ENCODE measurements at regions not wholly inside any gene's neighbourhood (a gene's known extent, or its start where the extent isn't known, plus 50 kb on each side); places are given as distances from the start of the nearest gene placed in this dataset.

GRCh38 chr9:26527931-26528330, 364.7 kb downstream of the CAAP1 start:
- H2AFZ ChIP-seq (ENCODE audit: low read length), result no peak overlapping the region
- no peaks in the 10 kb centered on the region for H3K27me3 ChIP-seq (ENCODE audit: insufficient read depth, low read length, poor library complexity, severe bottlenecking)
- H3K9ac ChIP-seq (ENCODE audit: low read depth, low read length, poor library complexity, severe bottlenecking), result no peak overlapping the region
- no peaks in the 10 kb centered on the region for H3K79me2 ChIP-seq (ENCODE audit: insufficient read depth, low read length)
- H3K9me3 ChIP-seq (ENCODE audit: insufficient read depth, low read depth, low read length), result no peaks in the 10 kb centered on the region
- H3K4me3 ChIP-seq (ENCODE audit: low read length, poor library complexity, severe bottlenecking), result no peak overlapping the region
- no peak overlapping the region for H3K4me2 ChIP-seq (ENCODE audit: low read depth, low read length, poor library complexity, severe bottlenecking)
- H4K20me1 ChIP-seq (ENCODE audit: insufficient read depth, low read length, poor library complexity, severe bottlenecking), result no peaks in the 10 kb centered on the region
- no peak for TF ChIP-seq EZH2phosphoT487 (IDR thresholded peaks at IDR 0.05; ENCODE audit: borderline replicate concordance)
- no peak for TF ChIP-seq CTCF (conservative IDR thresholded peaks at IDR 0.05; ENCODE audit: low read length)
- H3K36me3 ChIP-seq (ENCODE audit: insufficient read depth, low read length), result no peaks in the 10 kb centered on the region
- H3K9me2 ChIP-seq (replicated peaks; ENCODE audit: low read depth, low read length), result 0 out of 2 replicates have a peak, but pooled peaks cover 3% of the 10 kb centered on the region
- H3K4me1 ChIP-seq (ENCODE audit: insufficient read depth, low read length, poor library complexity, severe bottlenecking), result no peaks in the 10 kb centered on the region
- H3F3A ChIP-seq (ENCODE audit: low read depth), result no peaks in the 10 kb centered on the region

- no peaks in the 10 kb centered on the region for H3K36me3 ChIP-seq (ENCODE audit: insufficient read depth, low read length)
- no peaks in the 10 kb centered on the region for H3K79me2 ChIP-seq (ENCODE audit: insufficient read depth, low read length)
- H2AFZ ChIP-seq (ENCODE audit: low read length), result no peak overlapping the region
- H3K9me2 ChIP-seq (replicated peaks; ENCODE audit: low read depth, low read length), result 0 out of 2 replicates have a peak, but pooled peaks cover 3% of the 10 kb centered on the region
- H3K4me1 ChIP-seq (ENCODE audit: insufficient read depth, low read length, poor library complexity, severe bottlenecking), result no peaks in the 10 kb centered on the region
- H3K4me2 ChIP-seq (ENCODE audit: low read depth, low read length, poor library complexity, severe bottlenecking), result no peak overlapping the region
- no peaks in the 10 kb centered on the region for H3K9me3 ChIP-seq (ENCODE audit: insufficient read depth, low read depth, low read length)
- TF ChIP-seq EZH2phosphoT487 (IDR thresholded peaks at IDR 0.05; ENCODE audit: borderline replicate concordance), result no peak
- no peak for TF ChIP-seq CTCF (conservative IDR thresholded peaks at IDR 0.05; ENCODE audit: low read length)
- H3F3A ChIP-seq (ENCODE audit: low read depth), result no peaks in the 10 kb centered on the region
- no peaks in the 10 kb centered on the region for H3K27me3 ChIP-seq (ENCODE audit: insufficient read depth, low read length, poor library complexity, severe bottlenecking)
- no peak overlapping the region for H3K9ac ChIP-seq (ENCODE audit: low read depth, low read length, poor library complexity, severe bottlenecking)
- no peak overlapping the region for H3K4me3 ChIP-seq (ENCODE audit: low read length, poor library complexity, severe bottlenecking)
- no peaks in the 10 kb centered on the region for H4K20me1 ChIP-seq (ENCODE audit: insufficient read depth, low read length, poor library complexity, severe bottlenecking)
These were observed 368.3 kb downstream of the CAAP1 start for GRCh38 chr9:26524267-26524666.

GRCh38 chr9:26523577-26523976, 369.0 kb downstream of the CAAP1 start:
- H4K20me1 ChIP-seq (ENCODE audit: insufficient read depth, low read length, poor library complexity, severe bottlenecking), result no peaks in the 10 kb centered on the region
- TF ChIP-seq CTCF (conservative IDR thresholded peaks at IDR 0.05; ENCODE audit: low read length), result no peak
- no peak for TF ChIP-seq EZH2phosphoT487 (IDR thresholded peaks at IDR 0.05; ENCODE audit: borderline replicate concordance)
- H2AFZ ChIP-seq (ENCODE audit: low read length), result no peak overlapping the region
- H3K4me3 ChIP-seq (ENCODE audit: low read length, poor library complexity, severe bottlenecking), result no peak overlapping the region
- no peak overlapping the region for H3K4me2 ChIP-seq (ENCODE audit: low read depth, low read length, poor library complexity, severe bottlenecking)
- H3K9me2 ChIP-seq (replicated peaks; ENCODE audit: low read depth, low read length), result 0 out of 2 replicates have a peak, but pooled peaks cover 3% of the 10 kb centered on the region
- no peaks in the 10 kb centered on the region for H3K9me3 ChIP-seq (ENCODE audit: insufficient read depth, low read depth, low read length)
- no peak overlapping the region for H3K9ac ChIP-seq (ENCODE audit: low read depth, low read length, poor library complexity, severe bottlenecking)
- H3K79me2 ChIP-seq (ENCODE audit: insufficient read depth, low read length), result no peaks in the 10 kb centered on the region
- H3K36me3 ChIP-seq (ENCODE audit: insufficient read depth, low read length), result no peaks in the 10 kb centered on the region
- no peaks in the 10 kb centered on the region for H3K27me3 ChIP-seq (ENCODE audit: insufficient read depth, low read length, poor library complexity, severe bottlenecking)
- no peaks in the 10 kb centered on the region for H3K4me1 ChIP-seq (ENCODE audit: insufficient read depth, low read length, poor library complexity, severe bottlenecking)
- H3F3A ChIP-seq (ENCODE audit: low read depth), result no peaks in the 10 kb centered on the region
